Uterus (tissue), 2 donors: ENCODE measurements at regions not wholly inside any gene's neighbourhood (a gene's known extent, or its start where the extent isn't known, plus 50 kb on each side); places are given as distances from the start of the nearest gene placed in this dataset.

ENCODE experiments used
- POLR2A ChIP-seq, 2 donors: fragments of 450-650 bp; IDR thresholded peaks; one replicate each; pipeline ENCODE4 v1.6.1; 2016; ENCODE audit warnings: antibody characterized with exemption in 2 of 2, mild to moderate bottlenecking in 1 of 2, moderate library complexity in 1 of 2
- TF ChIP-seq, protein P1 (sequence below), 4 experiments: fragments of 200-600 bp in 2 of 4; fragments of 450-650 bp in 2 of 4; sonication (generic) in 2 of 4; IDR thresholded peaks; one replicate each; pipeline ENCODE4 v1.5.1; 2016 to 2019; ENCODE audit warnings: antibody characterized with exemption in 4 of 4, mild to moderate bottlenecking in 2 of 4, moderate library complexity in 1 of 4

DNA sequence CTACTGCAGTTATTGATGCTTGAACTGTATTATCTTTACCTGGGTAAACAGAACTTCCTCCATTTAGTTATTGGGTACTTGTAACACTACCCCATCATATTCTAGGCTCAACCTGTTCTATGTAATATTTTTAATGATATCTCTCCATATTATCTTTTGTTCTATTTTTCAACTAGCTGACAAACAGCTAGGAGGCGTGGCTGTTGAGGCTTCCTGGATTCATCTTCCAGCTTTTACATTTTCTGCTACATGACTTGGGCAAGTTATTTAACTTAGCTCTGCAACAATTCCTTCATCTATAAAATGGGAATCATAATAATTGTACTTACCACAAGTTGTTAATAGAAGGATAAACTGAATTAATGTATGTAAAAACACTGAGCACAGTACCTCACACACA lies 349.3 kb downstream of the PTTG2 start:
- no peak for TF ChIP-seq POLR2A (IDR thresholded peaks at IDR 0.05)
- TF ChIP-seq, protein P1, sequence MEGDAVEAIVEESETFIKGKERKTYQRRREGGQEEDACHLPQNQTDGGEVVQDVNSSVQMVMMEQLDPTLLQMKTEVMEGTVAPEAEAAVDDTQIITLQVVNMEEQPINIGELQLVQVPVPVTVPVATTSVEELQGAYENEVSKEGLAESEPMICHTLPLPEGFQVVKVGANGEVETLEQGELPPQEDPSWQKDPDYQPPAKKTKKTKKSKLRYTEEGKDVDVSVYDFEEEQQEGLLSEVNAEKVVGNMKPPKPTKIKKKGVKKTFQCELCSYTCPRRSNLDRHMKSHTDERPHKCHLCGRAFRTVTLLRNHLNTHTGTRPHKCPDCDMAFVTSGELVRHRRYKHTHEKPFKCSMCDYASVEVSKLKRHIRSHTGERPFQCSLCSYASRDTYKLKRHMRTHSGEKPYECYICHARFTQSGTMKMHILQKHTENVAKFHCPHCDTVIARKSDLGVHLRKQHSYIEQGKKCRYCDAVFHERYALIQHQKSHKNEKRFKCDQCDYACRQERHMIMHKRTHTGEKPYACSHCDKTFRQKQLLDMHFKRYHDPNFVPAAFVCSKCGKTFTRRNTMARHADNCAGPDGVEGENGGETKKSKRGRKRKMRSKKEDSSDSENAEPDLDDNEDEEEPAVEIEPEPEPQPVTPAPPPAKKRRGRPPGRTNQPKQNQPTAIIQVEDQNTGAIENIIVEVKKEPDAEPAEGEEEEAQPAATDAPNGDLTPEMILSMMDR (IDR thresholded peaks at IDR 0.05), result no peak
